SIG-M5 (cell line): ENCODE measurements at regions not wholly inside any gene's neighbourhood (a gene's known extent, or its start where the extent isn't known, plus 50 kb on each side); places are given as distances from the start of the nearest gene placed in this dataset.

Experiments
- DNase-seq: peaks from one replicate; lab custom pipeline; 2025; lab: John Stamatoyannopoulos, UW

DNA sequence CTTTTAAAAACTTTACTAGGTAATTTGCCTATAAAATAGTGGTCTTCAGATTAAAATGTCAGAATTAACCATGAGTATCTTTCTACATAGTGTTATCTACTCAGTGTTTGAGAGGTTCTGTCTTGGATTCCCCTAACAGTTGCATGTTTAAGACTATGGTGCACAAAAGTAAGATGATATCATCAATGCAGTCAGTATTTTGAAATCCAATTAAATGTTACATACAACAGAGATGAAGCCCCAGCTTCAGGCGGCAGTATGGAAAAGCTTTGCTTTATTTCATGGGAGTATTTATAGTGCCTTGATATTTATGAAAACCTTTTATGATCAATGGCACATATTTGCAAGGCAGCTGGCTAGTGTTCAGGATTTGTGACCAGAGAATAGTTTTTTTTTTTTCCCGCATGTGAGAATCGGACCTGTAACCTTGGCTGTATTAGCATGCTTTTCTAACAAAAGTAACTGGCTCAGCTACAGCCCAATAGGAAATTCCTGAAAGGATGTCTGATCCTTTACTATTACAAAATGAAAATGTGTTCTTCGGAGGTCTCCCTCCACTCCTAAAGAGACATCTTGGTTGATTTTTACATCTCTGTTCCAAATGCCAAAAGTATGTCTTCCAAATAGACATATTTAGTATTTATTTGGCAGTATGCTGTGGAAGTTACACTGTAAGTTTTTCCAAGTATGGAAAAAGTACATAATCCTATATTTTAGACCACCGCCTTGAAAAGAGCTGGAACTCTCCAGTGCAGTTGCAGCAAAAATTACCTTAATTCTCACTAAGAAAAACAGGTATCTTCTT lies 319.3 kb upstream of the UBE2E3 start:
- no peak for DNase-seq

DNA sequence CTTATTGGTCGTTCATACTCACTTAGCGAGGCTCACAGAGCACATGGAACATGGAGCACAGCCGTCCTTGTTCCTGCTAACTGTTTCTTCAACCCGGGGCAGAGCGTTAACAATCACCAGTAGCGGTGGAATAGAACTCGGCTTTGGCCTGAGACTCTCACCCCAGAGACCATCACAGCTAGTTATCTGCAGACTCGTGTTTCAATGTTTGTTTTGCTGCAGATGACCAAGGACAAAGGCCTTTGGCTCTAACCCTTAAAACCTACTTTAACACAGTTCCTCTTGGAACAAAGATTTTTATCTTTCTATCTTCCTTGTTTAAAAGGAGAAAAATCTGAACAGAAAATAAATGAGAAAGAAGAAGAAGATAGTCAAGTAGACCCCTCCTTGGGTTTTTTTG lies 320.2 kb upstream of the UBE2E3 start:
- no peak for DNase-seq

DNA sequence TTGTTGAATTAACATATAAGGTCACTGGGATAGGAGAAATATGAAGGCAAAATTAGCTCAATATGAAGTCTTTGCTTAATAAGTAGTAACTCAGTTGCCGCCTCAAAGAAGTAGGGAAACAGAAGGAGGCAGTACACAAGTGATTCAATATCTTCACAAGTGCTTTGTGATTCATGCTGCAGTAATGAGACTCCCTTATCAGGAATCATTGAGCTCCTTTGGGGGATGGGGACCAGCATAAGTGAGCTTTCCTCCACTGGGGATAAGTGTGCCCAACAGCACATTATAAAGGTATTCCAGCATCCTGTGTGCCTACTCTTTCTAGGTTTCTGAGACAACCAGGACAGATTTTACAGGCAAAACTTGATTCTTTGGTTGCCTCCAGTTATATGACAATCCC lies 323.4 kb upstream of the UBE2E3 start:
- no peak for DNase-seq

DNA sequence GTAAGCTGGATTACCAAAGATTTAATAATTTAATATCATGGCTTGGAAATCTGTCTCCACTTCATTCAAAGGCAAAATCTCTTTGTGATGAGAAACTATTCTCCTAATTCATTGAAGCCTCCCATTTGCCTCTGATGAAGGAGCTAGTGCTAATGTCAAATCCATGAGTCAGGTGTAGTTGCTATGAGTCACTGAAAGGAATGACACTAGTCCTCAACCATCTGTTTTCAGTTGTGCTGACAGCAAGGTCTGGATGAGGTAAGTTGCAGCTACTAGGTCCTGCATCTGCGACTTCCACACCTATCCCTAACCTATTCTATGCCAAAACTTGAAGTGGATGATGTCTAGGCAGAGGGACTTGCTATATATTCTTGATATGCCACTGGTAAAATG lies 324.0 kb upstream of the UBE2E3 start:
- DNase-seq: no peak

DNA sequence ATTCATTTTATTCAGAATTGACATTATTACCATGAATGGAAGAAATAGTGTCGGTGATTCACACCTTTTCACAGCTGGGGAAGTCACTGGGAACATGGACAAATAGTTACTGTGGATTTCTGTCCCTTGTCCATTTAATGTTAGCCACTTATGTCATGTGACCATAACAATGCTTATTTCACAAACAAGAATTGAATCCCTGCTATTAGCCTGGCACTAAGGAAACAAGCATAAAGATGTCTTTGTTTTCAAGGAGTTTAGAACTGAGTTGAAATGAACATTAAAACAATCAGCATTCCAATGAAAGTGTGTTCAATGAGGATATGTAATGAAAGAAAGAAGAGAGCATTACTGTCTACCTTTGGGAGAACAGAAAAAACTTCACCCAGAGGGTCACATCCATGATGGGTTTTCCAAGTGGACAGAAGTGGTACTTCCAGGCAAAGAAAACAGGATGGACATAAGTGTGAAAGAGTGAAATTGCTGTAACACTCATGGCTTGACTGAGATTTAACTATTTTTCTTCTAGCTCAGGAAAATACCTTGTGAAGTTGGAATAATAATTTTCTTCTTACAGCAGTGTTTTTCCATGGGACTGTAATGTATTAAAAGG lies 324.5 kb upstream of the UBE2E3 start:
- DNase-seq: no peak

DNA sequence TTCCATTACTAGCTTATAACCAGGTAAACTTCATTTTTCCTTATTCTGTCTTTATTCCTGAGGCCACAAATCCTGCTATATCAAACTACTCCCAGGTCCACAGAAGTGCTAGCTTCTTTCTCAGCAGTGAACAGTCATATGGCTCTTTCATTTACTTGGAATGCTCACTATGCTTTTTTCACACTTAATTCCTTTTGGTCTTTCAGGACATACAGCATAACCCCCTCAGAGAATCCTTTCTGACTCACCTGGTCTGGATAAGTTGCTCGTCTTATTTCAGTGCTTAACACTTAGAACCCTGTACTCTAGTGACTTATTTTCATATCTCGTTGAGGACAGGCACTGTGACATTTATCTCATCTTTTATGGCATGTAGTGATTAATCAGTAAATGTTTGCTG lies 325.0 kb upstream of the UBE2E3 start:
- DNase-seq: no peak

DNA sequence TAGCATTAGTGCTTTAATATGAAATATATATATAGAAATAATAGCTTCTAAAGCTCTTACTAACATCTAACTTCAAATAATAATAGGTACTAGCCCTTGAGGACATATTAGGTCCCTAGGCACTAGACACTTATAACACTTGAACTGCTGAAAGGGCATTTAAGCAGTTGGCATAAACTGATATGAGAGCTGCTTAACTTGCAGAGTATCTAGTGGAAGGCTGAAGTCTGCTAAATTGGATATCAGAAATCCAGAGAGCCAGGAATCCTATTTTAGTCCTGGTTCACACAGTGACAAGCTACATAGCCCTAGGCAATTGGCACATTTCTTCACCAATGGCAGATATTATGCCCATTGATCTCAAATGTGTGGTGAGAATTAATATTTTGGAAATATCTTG lies 326.9 kb upstream of the UBE2E3 start:
- no peak for DNase-seq

DNA sequence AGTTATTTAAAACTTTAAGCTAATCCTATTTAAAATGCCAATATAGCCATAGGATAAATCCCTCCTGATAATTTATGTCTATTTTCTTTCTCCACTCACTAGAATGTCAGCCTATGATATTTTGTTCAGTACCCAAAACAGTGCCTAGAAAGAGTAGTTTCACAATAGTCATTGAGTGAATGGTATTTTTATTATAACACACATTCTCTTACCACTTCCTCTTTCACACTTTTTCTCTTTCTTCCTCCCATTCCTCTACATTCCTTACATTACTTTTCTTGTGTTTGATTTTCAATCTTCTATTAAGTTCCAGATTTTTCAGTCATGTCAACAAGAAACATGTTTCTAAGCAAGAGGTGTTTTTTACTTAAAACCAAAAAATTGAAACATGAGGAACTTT lies 327.6 kb upstream of the UBE2E3 start:
- no peak for DNase-seq

DNA sequence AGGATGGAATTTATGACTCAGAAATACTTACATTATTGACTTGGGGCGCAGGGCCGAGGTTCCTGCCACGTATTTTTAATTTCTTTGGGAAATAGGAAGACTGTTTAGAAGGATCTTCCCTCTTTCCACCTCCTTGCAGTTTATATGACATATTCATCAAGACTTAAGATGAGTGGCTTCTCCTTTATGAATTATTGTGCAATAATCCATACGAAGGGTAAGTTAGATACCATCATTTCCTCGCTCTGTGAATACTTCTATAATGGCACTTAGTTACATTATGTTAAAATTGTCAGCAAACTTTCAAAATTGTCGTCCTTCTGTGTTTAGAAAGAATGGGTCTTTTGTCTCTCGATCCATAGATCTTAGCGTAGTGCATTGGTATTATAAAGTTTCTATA lies 328.8 kb upstream of the UBE2E3 start:
- no peak for DNase-seq

DNA sequence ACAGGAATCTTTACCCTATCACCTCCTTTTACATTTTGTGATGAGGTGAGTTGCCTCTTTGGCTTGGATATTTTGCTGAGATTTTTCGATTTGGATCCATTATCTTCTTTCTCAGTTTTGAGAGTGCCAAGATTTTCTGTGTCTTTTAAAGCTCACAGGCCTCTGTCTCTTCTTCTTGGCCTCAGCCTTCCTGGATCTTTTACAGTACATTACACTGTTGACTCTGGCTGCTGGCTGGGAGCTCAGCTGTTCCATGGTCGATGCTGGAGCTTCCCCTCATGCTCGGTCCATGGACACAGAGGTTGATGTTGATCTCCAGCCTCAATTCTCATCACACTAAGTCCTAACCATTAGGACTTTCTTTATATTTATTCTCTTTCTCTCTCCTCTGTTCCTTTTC lies 332.8 kb upstream of the UBE2E3 start:
- no peak for DNase-seq

DNA sequence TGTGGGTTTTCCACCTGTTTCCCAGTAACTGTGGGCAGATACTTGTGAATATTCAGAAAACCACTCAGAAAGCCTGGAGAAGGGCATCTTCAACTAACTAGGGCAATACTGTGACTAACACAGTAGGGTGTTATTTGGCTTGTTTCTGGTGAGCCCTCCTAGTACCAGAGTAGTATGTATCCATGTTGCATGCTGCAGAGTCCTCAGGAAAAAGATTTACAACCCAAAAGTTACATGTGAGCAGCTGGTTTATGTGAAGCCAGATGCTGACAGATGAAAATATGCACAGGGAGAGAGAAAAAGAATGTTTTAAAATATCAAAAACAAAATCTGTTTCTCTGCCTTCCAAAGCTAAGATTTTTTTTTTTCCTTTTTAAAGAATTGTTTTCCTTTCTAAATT lies 333.2 kb upstream of the UBE2E3 start:
- no peak for DNase-seq

DNA sequence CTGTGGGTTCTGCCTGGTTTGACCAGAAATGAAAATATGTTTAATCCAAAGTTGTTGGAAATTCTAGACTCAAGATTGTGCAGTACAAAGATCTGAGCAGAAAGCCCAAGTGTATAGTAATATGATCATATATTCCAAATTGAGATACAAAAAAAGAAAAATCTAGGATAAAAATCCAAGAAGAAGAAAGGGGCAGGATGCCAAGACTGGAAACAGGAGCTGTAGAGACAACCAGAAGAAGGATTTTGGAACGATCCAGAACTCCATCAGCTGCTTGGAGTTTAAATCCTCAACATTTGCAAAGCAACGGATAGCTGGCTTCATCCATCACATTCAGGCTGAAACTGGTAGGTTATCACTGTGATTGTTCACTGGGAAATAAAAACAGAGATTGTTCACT lies 333.6 kb upstream of the UBE2E3 start:
- DNase-seq: no peak

DNA sequence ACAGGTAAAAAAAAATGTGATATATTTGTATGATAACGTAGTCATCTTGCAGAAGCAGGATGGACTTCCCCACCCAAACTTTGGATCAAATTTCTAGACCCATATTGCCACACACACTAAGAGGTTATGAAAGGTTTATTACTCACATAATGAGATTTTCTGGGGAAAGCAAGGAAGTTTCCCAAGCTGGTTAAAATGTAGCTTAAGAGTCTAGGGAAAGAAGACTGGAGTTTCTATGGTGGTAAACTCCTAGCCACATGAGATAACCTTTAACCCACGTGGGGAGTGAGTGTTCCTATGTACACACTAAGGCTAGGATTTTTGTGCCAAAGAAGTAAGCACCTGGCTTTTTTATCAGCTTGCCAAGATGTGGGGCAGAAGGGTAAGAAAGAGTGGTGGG lies 335.7 kb upstream of the UBE2E3 start:
- no peak for DNase-seq

DNA sequence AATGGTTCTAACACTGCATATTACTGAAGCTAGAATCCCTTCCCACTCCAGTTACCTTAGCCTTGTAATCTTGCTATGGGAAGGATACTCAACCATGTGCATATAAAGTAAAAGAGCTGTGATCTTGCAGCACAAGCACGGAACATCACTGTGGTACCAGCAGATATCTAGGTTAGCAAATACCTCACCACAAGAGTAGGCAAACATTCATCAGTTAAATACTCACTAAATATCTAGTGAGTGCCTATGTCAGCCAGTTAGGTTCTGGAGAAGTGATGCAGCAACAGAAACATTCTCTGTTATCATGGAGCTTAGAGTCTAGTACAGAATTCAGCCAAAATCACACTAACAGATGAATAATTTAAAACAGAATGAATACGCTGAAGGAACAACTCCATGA lies 349.6 kb upstream of the UBE2E3 start:
- no peak for DNase-seq

DNA sequence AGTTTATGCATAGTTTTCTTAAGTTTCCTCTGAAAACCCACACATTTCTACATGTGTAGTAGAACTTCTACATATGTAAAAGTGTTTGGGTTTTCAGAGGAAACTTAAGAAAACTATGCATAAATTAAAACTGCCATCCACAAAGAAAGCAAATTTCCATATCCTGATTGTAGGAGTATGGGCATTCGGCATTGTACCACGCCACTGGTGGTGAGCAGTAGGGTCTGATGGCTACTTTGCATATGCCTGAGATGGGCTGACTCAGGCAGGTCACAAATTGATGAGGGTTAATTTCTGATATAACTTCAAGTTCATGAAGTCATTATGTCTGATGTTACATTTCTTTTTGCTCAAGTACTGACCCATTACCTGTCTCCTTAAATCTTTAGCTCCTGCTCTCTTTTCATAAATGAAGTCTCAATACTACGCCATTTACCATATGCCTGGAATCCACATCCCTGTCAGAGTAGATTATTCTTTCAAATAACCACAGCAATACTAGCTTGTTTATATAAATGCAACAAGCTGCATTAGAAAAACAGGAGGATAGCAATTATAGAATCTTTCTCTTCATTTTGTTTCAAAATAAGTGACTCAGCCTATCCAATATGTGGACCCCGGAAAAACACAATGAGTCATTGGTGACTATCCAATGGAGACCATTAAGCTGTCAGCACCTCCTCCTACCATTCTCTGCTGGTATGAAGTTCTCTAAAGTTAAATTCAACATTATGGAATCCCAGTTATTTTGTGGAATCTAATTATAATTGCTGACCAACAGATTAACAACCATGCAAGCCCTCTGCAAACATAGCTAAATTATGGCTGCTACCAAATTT lies 355.2 kb upstream of the UBE2E3 start:
- DNase-seq: no peak

DNA sequence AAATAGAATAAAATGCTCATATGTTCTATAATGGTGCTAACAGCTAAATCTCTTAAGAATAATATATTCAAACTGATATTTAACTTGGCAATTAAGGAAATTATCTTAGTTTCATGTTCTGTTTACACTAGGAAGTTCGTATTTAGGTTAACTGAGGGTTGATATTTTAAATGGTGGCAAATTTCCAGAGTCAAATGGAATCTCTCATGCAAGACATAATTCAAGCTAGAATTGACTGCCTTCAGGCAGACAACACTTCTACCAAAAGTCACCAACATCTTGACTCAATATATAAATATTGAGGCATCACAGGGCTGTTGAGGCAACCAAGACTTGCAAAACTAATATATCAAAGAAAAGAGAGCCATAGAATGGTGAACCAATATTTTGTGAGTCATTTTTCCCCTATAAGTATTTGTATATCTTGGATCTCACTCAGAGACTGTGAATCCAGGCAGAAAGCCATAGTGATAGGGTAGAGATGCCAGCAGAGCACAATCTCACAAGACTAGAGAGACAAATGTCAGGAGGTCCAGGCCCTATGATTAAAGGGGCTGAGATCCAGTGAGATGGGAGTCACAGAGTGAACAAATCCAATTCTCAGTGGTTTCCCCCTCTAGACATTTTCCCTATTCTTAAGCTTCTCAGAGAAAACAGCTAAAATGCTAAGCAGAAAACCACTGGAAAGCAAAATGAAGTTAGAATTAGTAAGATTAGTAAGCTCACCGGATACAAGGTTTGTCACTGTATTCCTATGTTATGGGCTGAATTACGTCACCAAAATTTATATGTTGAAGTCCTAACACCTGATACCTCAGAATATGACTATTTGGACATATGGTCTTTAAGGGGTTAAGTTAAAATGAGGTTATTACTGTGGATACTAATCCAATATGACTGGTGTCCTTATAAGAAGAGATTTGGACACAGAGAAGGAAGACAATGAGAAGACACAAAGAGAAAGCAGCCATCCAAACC lies 358.2 kb upstream of the UBE2E3 start:
- DNase-seq: no peak

DNA sequence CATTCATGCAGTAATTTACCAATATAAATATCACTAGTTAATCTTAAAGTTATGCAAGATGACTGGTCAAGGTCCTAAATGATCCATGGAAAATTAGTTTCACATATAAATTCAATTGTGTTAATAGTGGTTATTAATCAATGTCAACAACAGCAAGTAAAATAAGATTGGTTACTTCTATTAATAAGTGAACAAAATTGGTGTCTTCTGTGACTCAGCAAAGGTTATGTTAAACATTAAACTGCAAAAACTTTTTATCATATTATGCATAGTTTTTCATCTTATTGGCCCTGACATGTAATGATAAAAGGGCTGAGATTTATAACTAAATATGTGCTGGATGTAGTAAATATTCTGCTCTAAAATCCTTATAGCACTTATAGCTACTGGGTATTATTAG lies 359.0 kb upstream of the UBE2E3 start:
- no peak for DNase-seq

DNA sequence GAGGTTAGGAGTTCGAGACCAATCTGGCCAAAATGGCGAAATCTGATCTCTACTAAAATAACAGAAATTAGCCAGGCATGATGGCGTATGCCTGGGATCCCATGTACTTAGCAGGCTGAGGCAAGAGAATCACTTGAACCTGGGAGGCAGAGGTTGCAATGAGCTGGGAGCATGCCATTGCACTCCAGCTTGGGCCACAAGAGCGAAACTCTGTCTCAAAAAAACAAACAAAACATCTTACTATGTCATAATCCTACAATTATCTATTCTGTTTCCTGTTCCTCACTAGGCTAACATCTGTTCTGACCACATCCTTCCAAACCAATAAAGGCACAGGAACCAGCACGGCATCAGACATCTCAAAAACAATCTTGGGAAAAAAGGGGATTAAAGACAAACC lies 361.8 kb upstream of the UBE2E3 start:
- no peak for DNase-seq

DNA sequence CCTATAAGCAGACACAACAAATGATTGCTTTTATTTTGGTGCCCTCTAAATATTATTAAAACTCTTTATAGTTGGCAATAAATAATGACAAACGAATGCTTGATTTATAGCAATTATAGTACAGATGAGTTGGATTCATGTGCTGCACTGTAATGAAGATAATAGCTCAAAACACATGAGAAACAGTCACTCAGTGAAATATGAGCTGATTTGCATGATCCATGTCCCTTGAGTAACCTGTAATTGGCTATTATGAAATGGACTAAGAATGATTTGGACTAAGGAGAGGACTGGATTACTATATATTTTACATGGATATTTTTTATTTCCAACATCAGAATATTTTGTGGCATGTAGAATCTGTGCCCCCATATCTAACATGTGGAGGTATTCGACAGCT lies 365.6 kb upstream of the UBE2E3 start:
- DNase-seq: no peak

DNA sequence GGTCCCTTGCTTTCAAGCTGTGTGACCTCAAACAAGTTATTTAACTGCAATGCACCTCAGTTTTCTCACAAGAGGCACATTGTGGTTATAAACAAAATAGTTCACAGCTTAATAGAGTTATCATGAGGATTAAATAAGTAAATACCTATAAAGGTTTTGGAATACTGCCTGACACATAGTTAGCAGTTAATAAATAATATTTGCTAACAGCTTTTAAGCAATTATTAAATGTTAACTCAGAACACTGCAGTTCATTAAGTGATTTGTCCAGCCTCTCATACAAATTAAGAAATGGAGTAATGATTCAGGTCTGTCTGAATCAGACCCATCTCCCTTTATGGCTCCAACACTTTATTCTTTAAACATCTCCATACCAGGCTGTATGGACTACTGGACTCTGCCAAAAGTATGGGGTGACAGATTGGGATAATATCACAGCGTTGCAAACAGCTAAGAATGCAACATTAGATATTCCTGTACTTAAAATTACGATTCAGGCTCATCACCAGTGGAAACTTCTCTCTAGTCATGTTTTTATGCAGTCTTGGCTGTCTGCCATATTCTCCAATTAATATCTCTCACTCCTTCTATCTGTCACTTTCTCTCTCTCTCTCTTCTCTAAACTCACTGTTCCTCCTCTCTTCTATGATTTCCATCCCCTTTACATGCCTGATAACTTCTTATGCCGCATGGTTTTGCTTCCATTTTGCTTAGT lies 370.6 kb upstream of the UBE2E3 start:
- DNase-seq: no peak

DNA sequence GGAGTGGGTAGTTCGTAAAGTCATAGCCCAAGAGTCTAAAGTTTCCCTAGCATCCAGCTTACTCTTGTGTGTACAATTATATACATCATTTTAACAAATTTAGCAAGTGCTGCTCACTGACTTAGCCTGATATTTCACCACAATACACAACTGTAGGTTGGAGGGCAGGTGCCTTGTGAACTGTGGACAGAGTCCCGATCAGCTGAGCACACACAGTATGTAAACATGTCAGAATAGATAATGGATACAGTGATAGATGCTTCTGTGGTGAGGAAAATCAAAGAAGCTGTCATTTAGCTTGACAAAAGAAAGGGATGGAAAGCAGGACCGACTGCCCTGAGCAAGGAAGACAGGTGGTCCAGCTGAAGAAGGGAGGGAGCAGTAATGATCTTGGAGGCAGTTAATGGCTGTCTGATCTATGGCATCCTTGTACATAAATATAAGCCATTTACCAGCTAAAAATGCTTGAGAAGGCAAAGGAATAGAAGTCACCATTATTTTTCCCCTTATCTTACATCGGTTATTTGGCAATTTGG lies 372.8 kb upstream of the UBE2E3 start:
- no peak for DNase-seq
